SU-DHL-6 (cell line): ENCODE measurements at regions not wholly inside any gene's neighbourhood (a gene's known extent, or its start where the extent isn't known, plus 50 kb on each side); places are given as distances from the start of the nearest gene placed in this dataset.

Experiments
- H2AFZ ChIP-seq: fragments of 200-600 bp; sonication (generic); 2 replicates; pipeline ENCODE4 v1.6.1; 2014; ENCODE audit warnings: low read depth, mild to moderate bottlenecking, moderate library complexity, mixed read lengths, antibody characterized with exemption, low read length; ENCODE audit not compliant: severe bottlenecking
- H3F3A ChIP-seq: fragments of 200-600 bp; shearing (Covaris generic); 2 replicates; pipeline ENCODE4 v1.6.0; 2016; ENCODE audit warnings: antibody characterized with exemption, mild to moderate bottlenecking; ENCODE audit not compliant: insufficient read depth
- H3K27ac ChIP-seq: fragments of 200-600 bp; sonication (generic); 2 replicates; pipeline ENCODE4 v1.5.1; 2016; ENCODE audit warnings: low read depth, mild to moderate bottlenecking, low read length, moderate library complexity, mixed read lengths
- H3K27me3 ChIP-seq: fragments of 200-600 bp; sonication (generic), shearing (Covaris generic); 2 replicates; pipeline ENCODE4 v1.6.0; 2014; ENCODE audit warnings: mild to moderate bottlenecking, low read length
- H3K36me3 ChIP-seq: fragments of 200-600 bp; sonication (generic); 2 replicates; pipeline ENCODE4 v1.6.1; 2014; ENCODE audit warnings: mild to moderate bottlenecking, low read length, mixed read lengths
- H3K4me2 ChIP-seq: fragments of 300-600, 200-600 bp; shearing (Covaris generic), sonication (generic); 2 replicates; pipeline ENCODE4 v1.6.0; 2014; ENCODE audit warnings: low read length, low read depth, mild to moderate bottlenecking; ENCODE audit not compliant: poor library complexity, severe bottlenecking
- H3K4me3 ChIP-seq: fragments of 200-600 bp; sonication (generic); 2 replicates; pipeline ENCODE4 v1.5.1; 2014; ENCODE audit warnings: antibody characterized with exemption, low read length, mild to moderate bottlenecking, mixed read lengths; ENCODE audit not compliant: insufficient read depth, poor library complexity, severe bottlenecking
- H3K79me2 ChIP-seq: fragments of 200-600 bp; sonication (generic); 2 replicates; pipeline ENCODE4 v1.6.1; 2014; ENCODE audit warnings: mild to moderate bottlenecking, low read length, moderate library complexity; ENCODE audit not compliant: insufficient read depth
- H3K9ac ChIP-seq: fragments of 200-600 bp; sonication (generic); 2 replicates; pipeline ENCODE4 v1.7.0; 2014; ENCODE audit warnings: mild to moderate bottlenecking, low read length
- H3K9me2 ChIP-seq: fragments of 200-600 bp; sonication (generic); replicated peaks from 2 replicates; pipeline ENCODE4 v1.6.1; 2014; ENCODE audit warnings: low read length; ENCODE audit not compliant: insufficient read depth
- H3K9me3 ChIP-seq: fragments of 200-600 bp; sonication (generic); 2 replicates; pipeline ENCODE4 v1.6.1; 2014; ENCODE audit warnings: low read length, mixed read lengths; ENCODE audit not compliant: insufficient read depth
- H4K20me1 ChIP-seq: fragments of 200-600 bp; sonication (generic); 2 replicates; pipeline ENCODE4 v1.6.1; 2014; ENCODE audit warnings: low read depth, mild to moderate bottlenecking, antibody characterized with exemption, low read length, moderate library complexity, mixed read lengths
- EZH2phosphoT487 ChIP-seq: fragments of 200-600 bp; sonication (generic), shearing (Covaris generic); conservative IDR thresholded peaks from 2 replicates; pipeline ENCODE4 v1.6.1; 2018; ENCODE audit warnings: mild to moderate bottlenecking, antibody characterized with exemption, low read length, moderate library complexity, mixed read lengths
- TF ChIP-seq, protein P1 (sequence below): fragments of 200-600 bp; sonication (generic); IDR thresholded peaks from one replicate; pipeline ENCODE4 v1.5.1; 2017; ENCODE audit warnings: antibody characterized with exemption, mild to moderate bottlenecking, low read length, moderate library complexity; ENCODE audit not compliant: insufficient read depth, poor library complexity, severe bottlenecking

DNA sequence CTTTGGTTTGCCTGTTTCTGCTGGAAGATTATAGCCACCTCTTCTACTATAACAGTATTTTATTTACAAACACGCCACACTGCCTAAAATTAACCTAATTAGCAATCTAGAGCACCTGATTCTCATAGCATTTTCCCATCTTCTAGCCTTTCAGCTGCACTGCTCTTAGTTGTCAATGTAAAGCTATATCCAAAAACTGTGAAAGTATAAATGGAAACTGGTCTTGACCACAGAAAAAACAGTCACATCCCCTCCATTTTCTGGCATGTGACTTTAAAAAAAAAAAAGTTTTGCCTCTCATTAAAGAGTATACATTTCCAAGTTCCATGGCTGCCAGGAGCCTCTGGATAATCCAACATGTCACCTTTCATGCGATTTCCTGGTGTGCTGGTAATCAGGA lies 287.8 kb downstream of the DTWD2 start:
- H3K4me3 ChIP-seq: no peak overlapping the region
- H3K27ac ChIP-seq: no peak overlapping the region
- no peaks in the 10 kb centered on the region for H3K27me3 ChIP-seq
- no peak overlapping the region for H3K4me2 ChIP-seq
- H3F3A ChIP-seq: no peaks in the 10 kb centered on the region
- TF ChIP-seq EZH2phosphoT487: no peak
- TF ChIP-seq, protein P1, sequence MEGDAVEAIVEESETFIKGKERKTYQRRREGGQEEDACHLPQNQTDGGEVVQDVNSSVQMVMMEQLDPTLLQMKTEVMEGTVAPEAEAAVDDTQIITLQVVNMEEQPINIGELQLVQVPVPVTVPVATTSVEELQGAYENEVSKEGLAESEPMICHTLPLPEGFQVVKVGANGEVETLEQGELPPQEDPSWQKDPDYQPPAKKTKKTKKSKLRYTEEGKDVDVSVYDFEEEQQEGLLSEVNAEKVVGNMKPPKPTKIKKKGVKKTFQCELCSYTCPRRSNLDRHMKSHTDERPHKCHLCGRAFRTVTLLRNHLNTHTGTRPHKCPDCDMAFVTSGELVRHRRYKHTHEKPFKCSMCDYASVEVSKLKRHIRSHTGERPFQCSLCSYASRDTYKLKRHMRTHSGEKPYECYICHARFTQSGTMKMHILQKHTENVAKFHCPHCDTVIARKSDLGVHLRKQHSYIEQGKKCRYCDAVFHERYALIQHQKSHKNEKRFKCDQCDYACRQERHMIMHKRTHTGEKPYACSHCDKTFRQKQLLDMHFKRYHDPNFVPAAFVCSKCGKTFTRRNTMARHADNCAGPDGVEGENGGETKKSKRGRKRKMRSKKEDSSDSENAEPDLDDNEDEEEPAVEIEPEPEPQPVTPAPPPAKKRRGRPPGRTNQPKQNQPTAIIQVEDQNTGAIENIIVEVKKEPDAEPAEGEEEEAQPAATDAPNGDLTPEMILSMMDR: no peak
- no peaks in the 10 kb centered on the region for H3K36me3 ChIP-seq
- no peaks in the 10 kb centered on the region for H3K79me2 ChIP-seq
- no peaks in the 10 kb centered on the region for H4K20me1 ChIP-seq
- H3K9me2 ChIP-seq: no peaks in the 10 kb centered on the region
- no peak overlapping the region for H2AFZ ChIP-seq
- peaks cover 7% of the 10 kb centered on the region; the same call in 1 of the 2 replicates for H3K9me3 ChIP-seq
- no peak overlapping the region for H3K9ac ChIP-seq

DNA sequence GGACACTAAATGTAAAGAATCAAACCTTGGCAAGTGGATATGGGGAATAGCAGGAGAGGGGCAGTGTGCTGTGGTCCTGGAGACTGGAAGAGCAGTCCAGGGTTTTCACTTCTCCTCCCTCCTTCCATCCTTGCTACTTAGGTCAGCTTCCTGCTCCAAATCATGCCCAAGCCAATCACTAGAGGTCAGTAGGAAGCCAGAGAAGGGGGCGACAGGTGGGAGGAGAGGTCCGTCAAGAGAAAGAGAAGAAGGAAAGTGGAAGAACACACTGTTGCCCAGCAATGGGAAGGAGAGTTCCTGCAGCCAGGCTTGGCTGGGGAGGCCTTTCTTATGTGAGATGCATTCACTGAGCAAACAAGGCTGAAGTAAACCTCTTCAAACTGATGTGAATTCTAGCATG lies 289.6 kb downstream of the DTWD2 start:
- H3K27ac ChIP-seq: no peak overlapping the region
- no peaks in the 10 kb centered on the region for H3K79me2 ChIP-seq
- peaks cover 7% of the 10 kb centered on the region; the same call in 1 of the 2 replicates for H3K9me3 ChIP-seq
- no peak overlapping the region for H3K9ac ChIP-seq
- H3K4me2 ChIP-seq: no peak overlapping the region
- H3F3A ChIP-seq: no peaks in the 10 kb centered on the region
- no peaks in the 10 kb centered on the region for H3K36me3 ChIP-seq
- H3K9me2 ChIP-seq: no peaks in the 10 kb centered on the region
- no peak overlapping the region for H3K4me3 ChIP-seq
- H3K27me3 ChIP-seq: no peaks in the 10 kb centered on the region
- no peaks in the 10 kb centered on the region for H4K20me1 ChIP-seq
- TF ChIP-seq, protein P1: no peak
- TF ChIP-seq EZH2phosphoT487: no peak
- H2AFZ ChIP-seq: no peak overlapping the region

DNA sequence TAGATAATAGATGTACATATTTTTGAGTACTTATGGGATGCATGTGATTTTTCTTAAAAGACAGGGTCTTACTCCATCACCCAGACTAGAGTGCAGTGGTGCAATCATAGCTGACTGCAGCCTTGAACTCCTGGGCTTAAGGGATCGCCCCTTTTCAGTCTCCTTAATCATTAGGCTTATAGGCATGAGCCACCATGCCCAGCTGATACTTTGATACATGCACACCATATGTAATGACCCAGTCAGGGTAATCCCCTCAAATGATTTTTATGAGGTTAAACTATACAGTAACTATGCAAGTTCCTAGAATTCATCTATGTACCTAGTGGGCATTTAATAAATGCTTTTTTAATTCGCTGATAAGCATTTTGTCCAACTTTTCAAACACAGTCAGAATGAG lies 292.3 kb downstream of the DTWD2 start:
- TF ChIP-seq, protein P1: no peak
- TF ChIP-seq EZH2phosphoT487: no peak
- Histone ChIP-seq H3K27me3 (no peaks in the 10 kb centered on the region), H4K20me1 (no peaks in the 10 kb centered on the region)

More for the DNA sequence above, 292.3 kb downstream of the DTWD2 start:
- Histone ChIP-seq H2AFZ (no peak overlapping the region), H3K9me3 (no peaks in the 10 kb centered on the region), H3K36me3 (no peaks in the 10 kb centered on the region), H3K9me2 (no peaks in the 10 kb centered on the region), H3K4me3 (no peak overlapping the region), H3K4me2 (no peak overlapping the region), H3K9ac (no peak overlapping the region), H3F3A (no peaks in the 10 kb centered on the region), H3K79me2 (no peaks in the 10 kb centered on the region), H3K27ac (no peak overlapping the region)
